CD4-positive, alpha-beta memory T cell (primary cell): ENCODE measurements at regions not wholly inside any gene's neighbourhood (a gene's known extent, or its start where the extent isn't known, plus 50 kb on each side); places are given as distances from the start of the nearest gene placed in this dataset.
"Not testable (repeated sequence)": the region's sequence is repeated elsewhere in the genome, so short reads cannot be mapped to it uniquely, and the experiment has no call there.

Experiments
- CTCF ChIA-PET: fragments of 350-600 bp; sonication (Branson Sonifier 250); formaldehyde crosslinking; loops from one replicate; lab custom pipeline; 2021; ENCODE audit warnings: inconsistent platforms; ENCODE audit not compliant: partially characterized antibody; lab: Charles Lee
- POLR2A ChIA-PET: fragments of 350-600 bp; sonication (Branson Sonifier 250); formaldehyde crosslinking; loops from one replicate; lab custom pipeline; 2021; ENCODE audit not compliant: partially characterized antibody; lab: Charles Lee
- DNase-seq, 5 donors: peaks; one replicate each; pipeline versions ENCODE4 v3.0.0 to v3.0.0-alpha.2; 2020 to 2022; ENCODE audit warnings: mixed read lengths in 1 of 5
- H3K27ac ChIP-seq: one replicate; pipeline ENCODE4 v1.7.0; 2013; ENCODE audit warnings: low read depth, low read length
- H3K27me3 ChIP-seq: 2 replicates; pipeline ENCODE4 v1.7.0; 2013; ENCODE audit warnings: mild to moderate bottlenecking, low read length, moderate library complexity; ENCODE audit not compliant: insufficient read depth
- H3K36me3 ChIP-seq: 2 replicates; pipeline ENCODE4 v1.7.0; 2013; ENCODE audit warnings: mild to moderate bottlenecking, low read length, moderate library complexity; ENCODE audit not compliant: insufficient read depth
- H3K4me1 ChIP-seq: 2 replicates; pipeline ENCODE4 v1.7.0; 2013; ENCODE audit warnings: mild to moderate bottlenecking, low read length, moderate library complexity; ENCODE audit not compliant: insufficient read depth
- H3K4me3 ChIP-seq, 2 donors: one replicate each; pipeline ENCODE4 v1.7.0; 2013; ENCODE audit warnings: low read length in 2 of 2, mild to moderate bottlenecking in 1 of 2
- H3K9me3 ChIP-seq, 2 donors: one replicate each; pipeline ENCODE4 v1.7.0; 2013; ENCODE audit warnings: low read length in 2 of 2, control low read depth in 1 of 2; ENCODE audit not compliant: control insufficient read depth in 1 of 2
- H3K27ac Mint-ChIP-seq, 7 donors: one replicate each; pipeline ENCODE4 v1.8.0; 2020 to 2021; ENCODE audit warnings: mixed read lengths in 7 of 7, mild to moderate bottlenecking in 6 of 7, inconsistent platforms in 3 of 7, moderate library complexity in 3 of 7
- H3K27me3 Mint-ChIP-seq, 2 donors: one replicate each; pipeline ENCODE4 v1.8.0; 2020 to 2021; ENCODE audit warnings: mixed read lengths in 2 of 2
- H3K36me3 Mint-ChIP-seq, 2 donors: one replicate each; pipeline ENCODE4 v1.8.0; 2020 to 2021; ENCODE audit warnings: mixed read lengths in 2 of 2, inconsistent platforms in 1 of 2, mild to moderate bottlenecking in 1 of 2
- H3K4me1 Mint-ChIP-seq, 4 donors: one replicate each; pipeline ENCODE4 v1.8.0; 2020 to 2021; ENCODE audit warnings: mixed read lengths in 4 of 4, mild to moderate bottlenecking in 1 of 4
- H3K4me3 Mint-ChIP-seq, 8 donors: one replicate each; pipeline ENCODE4 v1.8.0; 2020 to 2021; ENCODE audit warnings: mixed read lengths in 8 of 8, mild to moderate bottlenecking in 7 of 8, moderate library complexity in 6 of 8, inconsistent platforms in 3 of 8
- H3K9me3 Mint-ChIP-seq, 8 donors: one replicate each; pipeline ENCODE4 v1.8.0; 2020 to 2021; ENCODE audit warnings: mixed read lengths in 8 of 8, mild to moderate bottlenecking in 5 of 8, inconsistent platforms in 3 of 8, moderate library complexity in 1 of 8
- intact Hi-C: fragments of 100-400 bp; cut with micrococcal nuclease; formaldehyde crosslinking; loops from one replicate; pipeline ENCODE4 v1.15.1; 2023

GRCh38 chr2:21908712-21909380 lies 785.1 kb downstream of the TDRD15 start:
- not testable (repeated sequence) for H3K27ac Mint-ChIP-seq, H3K36me3 Mint-ChIP-seq, H3K4me3 Mint-ChIP-seq

GRCh38 chr2:21910832-21911507 lies 787.2 kb downstream of the TDRD15 start:
- Histone ChIP-seq H3K4me3 (no peak overlapping the region), H3K9me3 (no peaks in the 10 kb centered on the region), H3K27me3 (no peaks in the 10 kb centered on the region), H3K36me3 (no peaks in the 10 kb centered on the region), H3K4me1 (no peaks in the 10 kb centered on the region), H3K27ac (no peak overlapping the region)
- no peaks in the 10 kb centered on the region for H3K27me3 Mint-ChIP-seq
- peaks cover 2 to 13% (median 6%) of the 10 kb centered on the region in 8 donors for H3K9me3 Mint-ChIP-seq
- H3K27ac Mint-ChIP-seq, result peak overlapping the region in 1 of 7 donors; percentile 13
- intact Hi-C loops, result no loop called here
- CTCF ChIA-PET, result no interaction called here
- H3K4me1 Mint-ChIP-seq, result no peaks in the 10 kb centered on the region
- no peaks in the 10 kb centered on the region for H3K36me3 Mint-ChIP-seq
- POLR2A ChIA-PET, result no interaction called here
- no peak for DNase-seq
- H3K4me3 Mint-ChIP-seq, result no peak overlapping the region

More at GRCh38 chr2:21908712-21909380, 785.1 kb downstream of the TDRD15 start:
- H3K4me1 ChIP-seq, H3K4me1 Mint-ChIP-seq, POLR2A ChIA-PET, H3K36me3 ChIP-seq, H3K4me3 ChIP-seq, H3K27me3 ChIP-seq, H3K27ac ChIP-seq, intact Hi-C loops, H3K27me3 Mint-ChIP-seq, CTCF ChIA-PET, DNase-seq, H3K9me3 ChIP-seq: not testable (repeated sequence)
- H3K9me3 Mint-ChIP-seq, result peaks cover 2 to 13% (median 6%) of the 10 kb centered on the region in 8 donors

DNA sequence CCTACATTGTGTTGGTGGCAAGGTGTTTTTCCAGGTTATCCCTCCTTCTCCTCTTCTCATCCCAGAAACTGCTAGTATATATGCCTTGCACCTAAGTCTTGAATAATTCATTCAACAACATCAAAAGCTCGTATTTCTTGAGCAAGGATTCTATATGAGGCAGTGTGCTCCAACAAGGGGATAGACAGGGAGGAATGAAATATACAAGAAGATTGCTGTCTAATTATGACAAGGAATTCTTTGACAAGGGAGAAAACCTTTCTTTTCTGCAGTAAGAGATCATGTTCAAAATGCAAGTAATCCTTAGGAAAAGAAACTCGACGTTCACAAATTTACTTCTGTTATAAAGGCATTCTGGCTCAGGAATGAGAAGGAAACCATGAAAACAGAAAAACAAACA lies 788.6 kb downstream of the TDRD15 start:
- H3K4me1 ChIP-seq, result no peaks in the 10 kb centered on the region
- H3K27ac ChIP-seq, result no peak overlapping the region
- no peaks in the 10 kb centered on the region for H3K36me3 Mint-ChIP-seq
- no peak overlapping the region for H3K4me3 Mint-ChIP-seq
- intact Hi-C loops, result no loop called here
- H3K27me3 Mint-ChIP-seq, result no peaks in the 10 kb centered on the region
- H3K4me1 Mint-ChIP-seq, result no peaks in the 10 kb centered on the region
- CTCF ChIA-PET, result no interaction called here
- peaks cover 2 to 16% (median 7%) of the 10 kb centered on the region in 8 donors for H3K9me3 Mint-ChIP-seq
- no peaks in the 10 kb centered on the region for H3K27me3 ChIP-seq
- no peaks in the 10 kb centered on the region for H3K9me3 ChIP-seq
- DNase-seq, result no peak
- no peak overlapping the region for H3K4me3 ChIP-seq
- H3K27ac Mint-ChIP-seq, result no peak overlapping the region
- no peaks in the 10 kb centered on the region for H3K36me3 ChIP-seq
- POLR2A ChIA-PET, result no interaction called here

DNA sequence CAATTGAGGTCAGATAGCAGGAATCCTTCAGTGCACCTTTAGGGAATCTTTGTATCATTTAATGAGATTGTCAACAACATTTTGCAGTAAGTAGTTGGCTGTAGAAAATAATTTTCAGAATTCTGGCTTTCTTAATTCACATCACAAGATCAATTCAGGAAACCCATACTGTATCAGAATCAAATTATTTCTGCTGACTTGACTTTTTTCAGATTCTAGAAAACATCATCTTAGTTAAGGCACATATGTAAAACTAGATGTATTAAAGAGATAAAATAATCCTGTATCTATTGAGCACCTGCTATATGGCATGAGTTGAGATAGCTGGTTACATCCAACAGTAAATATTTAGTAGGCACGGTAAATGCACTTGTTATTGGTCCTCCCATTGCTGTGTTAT lies 791.4 kb downstream of the TDRD15 start:
- CTCF ChIA-PET, result no interaction called here
- Histone ChIP-seq H3K4me1 (no peaks in the 10 kb centered on the region), H3K4me3 (no peak overlapping the region), H3K36me3 (no peaks in the 10 kb centered on the region), H3K9me3 (no peaks in the 10 kb centered on the region), H3K27me3 (no peaks in the 10 kb centered on the region), H3K27ac (no peak overlapping the region)
- no peak for DNase-seq
- intact Hi-C loops, result no loop called here
- H3K9me3 Mint-ChIP-seq, result peaks cover 2 to 10% (median 5%) of the 10 kb centered on the region in 8 donors
- no peaks in the 10 kb centered on the region for H3K27me3 Mint-ChIP-seq
- no peak overlapping the region for H3K27ac Mint-ChIP-seq
- POLR2A ChIA-PET, result no interaction called here
- no peaks in the 10 kb centered on the region for H3K36me3 Mint-ChIP-seq
- no peak overlapping the region for H3K4me3 Mint-ChIP-seq
- no peaks in the 10 kb centered on the region for H3K4me1 Mint-ChIP-seq

- no peaks in the 10 kb centered on the region for H3K36me3 Mint-ChIP-seq
- DNase-seq, result no peak
- Histone ChIP-seq H3K27me3 (no peaks in the 10 kb centered on the region), H3K27ac (no peak overlapping the region), H3K4me1 (no peaks in the 10 kb centered on the region), H3K36me3 (no peaks in the 10 kb centered on the region), H3K4me3 (no peak overlapping the region), H3K9me3 (no peaks in the 10 kb centered on the region)
- CTCF ChIA-PET, result no interaction called here
- intact Hi-C loops, result no loop called here
- POLR2A ChIA-PET, result no interaction called here
- peaks cover 0 to 6% (median 2%) of the 10 kb centered on the region in 8 donors for H3K9me3 Mint-ChIP-seq
- no peak overlapping the region for H3K4me3 Mint-ChIP-seq
- no peaks in the 10 kb centered on the region for H3K27me3 Mint-ChIP-seq
- H3K4me1 Mint-ChIP-seq, result no peaks in the 10 kb centered on the region
- no peak overlapping the region for H3K27ac Mint-ChIP-seq
Measured at GRCh38 chr2:21916934-21917522, 793.3 kb downstream of the TDRD15 start.

- CTCF ChIA-PET, result no interaction called here
- no peaks in the 10 kb centered on the region for H3K4me1 Mint-ChIP-seq
- H3K27ac ChIP-seq, result no peak overlapping the region
- no peaks in the 10 kb centered on the region for H3K4me1 ChIP-seq
- DNase-seq, result no peak
- H3K27me3 Mint-ChIP-seq, result no peaks in the 10 kb centered on the region
- intact Hi-C loops, result no loop called here
- H3K9me3 ChIP-seq, result no peaks in the 10 kb centered on the region
- no peak overlapping the region for H3K27ac Mint-ChIP-seq
- no peak overlapping the region for H3K4me3 ChIP-seq
- H3K36me3 Mint-ChIP-seq, result no peaks in the 10 kb centered on the region
- no peaks in the 10 kb centered on the region for H3K27me3 ChIP-seq
- no peaks in the 10 kb centered on the region for H3K36me3 ChIP-seq
- POLR2A ChIA-PET, result no interaction called here
- peaks cover 0 to 22% (median 9%) of the 10 kb centered on the region in 8 donors for H3K9me3 Mint-ChIP-seq
- no peak overlapping the region for H3K4me3 Mint-ChIP-seq
Measured at GRCh38 chr2:21920721-21921120, 797.0 kb downstream of the TDRD15 start.

DNA sequence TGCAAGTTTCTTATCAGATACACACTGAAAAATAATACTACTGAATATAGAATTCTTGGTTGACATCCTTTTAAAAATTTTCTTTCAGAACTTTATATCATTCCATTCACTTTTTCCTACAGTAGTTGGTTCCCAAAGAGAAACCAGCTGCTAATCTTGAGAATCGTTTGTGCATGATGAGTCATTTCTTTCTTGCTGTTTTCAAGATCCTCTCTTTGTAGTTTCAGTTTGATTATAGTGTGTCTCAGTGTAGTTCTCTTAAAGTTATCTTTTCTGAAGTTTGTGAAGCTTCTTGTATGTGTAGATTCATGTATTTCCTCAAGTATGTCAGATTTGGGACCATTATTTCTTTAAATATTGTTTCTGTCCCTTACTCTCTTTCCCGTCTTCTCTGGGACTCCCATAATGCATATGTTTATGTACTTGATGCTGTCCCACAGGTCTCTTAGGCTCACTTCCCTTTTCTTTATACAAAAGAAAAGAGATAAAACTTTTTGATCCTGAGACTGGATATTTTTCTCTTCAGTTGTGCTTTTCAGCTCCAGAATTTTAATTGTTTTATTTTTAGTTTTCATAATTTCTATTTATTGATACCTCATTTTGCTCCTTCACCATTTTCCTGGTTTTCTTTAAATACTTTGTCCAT lies 801.0 kb downstream of the TDRD15 start:
- no peak overlapping the region for H3K4me3 ChIP-seq
- Mint-ChIP-seq H3K27ac (no peak overlapping the region), H3K36me3 (no peaks in the 10 kb centered on the region), H3K4me1 (no peaks in the 10 kb centered on the region), H3K4me3 (no peak overlapping the region), H3K9me3 (peaks cover 4 to 34% (median 15%) of the 10 kb centered on the region in 8 donors), H3K27me3 (no peaks in the 10 kb centered on the region)
- ChIA-PET POLR2A (no interaction called here), CTCF (no interaction called here)
- no peak for DNase-seq
- no peak overlapping the region for H3K27ac ChIP-seq
- no peaks in the 10 kb centered on the region for H3K4me1 ChIP-seq
- intact Hi-C loops, result no loop called here
- H3K9me3 ChIP-seq, result no peaks in the 10 kb centered on the region
- H3K27me3 ChIP-seq, result no peaks in the 10 kb centered on the region
- H3K36me3 ChIP-seq, result no peaks in the 10 kb centered on the region
